ENCODE measurements at regions not wholly inside any gene's neighbourhood (a gene's known extent, or its start where the extent isn't known, plus 50 kb on each side); places are given as distances from the start of the nearest gene placed in this dataset.

- TF ChIP-seq EZH2 (IDR thresholded peaks at IDR 0.05; ENCODE audit: insufficient read depth, low read length) (no peak), CTCF (IDR thresholded peaks at IDR 0.05; ENCODE audit: insufficient read depth, low read depth, low read length) (no peak)
Measured at GRCh38 chr11:19625438-19625837, 87.2 kb upstream of the NAV2 start.
